HCT116 (cell line): ENCODE measurements at regions not wholly inside any gene's neighbourhood (a gene's known extent, or its start where the extent isn't known, plus 50 kb on each side); places are given as distances from the start of the nearest gene placed in this dataset.

Experiments
- ATAC-seq: fragments of 200-7000 bp; cut with Tn5 transposase; 2 replicates; pipeline ENCODE4 v1.9.1; 2020; ENCODE audit warnings: mild to moderate bottlenecking, moderate library complexity
- BruUV-seq: library from RNA; stranded (reverse); fragments of 400-500 nt; replicated peaks from 2 replicates; lab custom pipeline; 2021; lab: Mats Ljungman, UMichigan
- CTCF ChIA-PET: fragments of 300-600 bp; sonication (Branson Sonifier 250); formaldehyde crosslinking; loops from one replicate; lab custom pipeline; 2021; ENCODE audit warnings: antibody characterized with exemption; lab: Charles Lee
- POLR2A ChIA-PET: fragments of 300-600, 350-600 bp; sonication (Branson Sonifier 250); formaldehyde crosslinking; loops from one replicate; lab custom pipeline; 2021; ENCODE audit warnings: antibody characterized with exemption; lab: Charles Lee
- RAD21 ChIA-PET, 2 experiments: fragments of 300-600 bp; sonication (Branson Sonifier 250); formaldehyde crosslinking; loops; one replicate each; lab custom pipeline; 2023; ENCODE audit warnings: low total read pairs in 2 of 2; ENCODE audit not compliant: uncharacterized antibody in 2 of 2, unreplicated experiment in 2 of 2, low non-redundant PET in 1 of 2; lab: Charles Lee
- DNase-seq: peaks from one replicate; pipeline ENCODE4 v3.0.0-alpha.2; 2010; ENCODE audit warnings: low read depth, low spot score
- H2AFZ ChIP-seq: fragments of 200-600 bp; shearing (Covaris generic), sonication (generic); 2 replicates; pipeline ENCODE4 v1.6.1; 2017; ENCODE audit warnings: low read depth, mixed run types, mixed read lengths, antibody characterized with exemption, low read length; ENCODE audit not compliant: poor library complexity, severe bottlenecking
- H3K27ac ChIP-seq: 2 replicates; pipeline ENCODE4 v1.5.1; 2012; ENCODE audit warnings: low read depth, low read length
- H3K27me3 ChIP-seq: fragments of 200-600 bp; sonication (generic); 2 replicates; pipeline ENCODE4 v1.6.1; 2016; ENCODE audit warnings: mixed run types, low read length, mixed read lengths; ENCODE audit not compliant: insufficient read depth
- H3K36me3 ChIP-seq, 2 experiments: fragments of 200-500 bp in 1 of 2; fragments of 200-600 bp in 1 of 2; sonication (Bioruptor generic) in 1 of 2; sonication (generic) in 1 of 2; 2 replicates each; pipeline versions ENCODE4 v1.5.1 to v1.6.1; 2014 to 2016; ENCODE audit warnings: low read length in 2 of 2, inconsistent platforms in 1 of 2, mixed read lengths in 1 of 2, mixed run types in 1 of 2; ENCODE audit not compliant: insufficient read depth in 2 of 2, control insufficient read depth in 1 of 2
- H3K4me1 ChIP-seq, 2 experiments: fragments of 200-600 bp in 1 of 2; sonication (generic) in 1 of 2; 2 replicates each; pipeline versions ENCODE4 v1.5.1 to v1.6.1; 2012 to 2017; ENCODE audit warnings: low read length in 2 of 2, inconsistent platforms in 1 of 2, mild to moderate bottlenecking in 1 of 2, mixed read lengths in 1 of 2, mixed run types in 1 of 2, moderate library complexity in 1 of 2; ENCODE audit not compliant: insufficient read depth in 2 of 2, control insufficient read depth in 1 of 2
- H3K4me2 ChIP-seq: fragments of 200-600 bp; sonication (generic); 2 replicates; pipeline ENCODE4 v1.6.1; 2017; ENCODE audit warnings: mixed run types, low read length, mixed read lengths
- H3K4me3 ChIP-seq, 2 experiments: fragments of 200-600 bp in 1 of 2; sonication (generic) in 1 of 2; replicated peaks in 1 of 2; 2 replicates each; pipeline ENCODE4 v1.5.1; 2011 to 2016; ENCODE audit warnings: low read length in 2 of 2, control low read depth in 1 of 2, low read depth in 1 of 2, mild to moderate bottlenecking in 1 of 2, mixed read lengths in 1 of 2, mixed run types in 1 of 2
- H3K79me2 ChIP-seq: fragments of 200-600 bp; sonication (generic); 2 replicates; pipeline ENCODE4 v1.6.1; 2017; ENCODE audit warnings: mild to moderate bottlenecking, mixed run types, low read length, moderate library complexity, mixed read lengths; ENCODE audit not compliant: insufficient read depth
- H3K9ac ChIP-seq: fragments of 200-600 bp; sonication (generic); 2 replicates; pipeline ENCODE4 v1.6.1; 2016; ENCODE audit warnings: low read length, mixed read lengths
- H3K9me2 ChIP-seq: fragments of 200-600 bp; sonication (generic), shearing (Covaris generic); 2 replicates; pipeline ENCODE4 v1.6.1; 2017; ENCODE audit warnings: mixed run types, mild to moderate bottlenecking, moderate library complexity; ENCODE audit not compliant: insufficient read depth
- H3K9me3 ChIP-seq, 2 experiments: fragments of 200-500 bp in 1 of 2; fragments of 200-600 bp in 1 of 2; sonication (Bioruptor generic) in 1 of 2; sonication (generic) in 1 of 2; 2 replicates each; pipeline ENCODE4 v1.6.1; 2014 to 2017; ENCODE audit warnings: low read length in 2 of 2, mixed read lengths in 2 of 2, inconsistent platforms in 1 of 2, low read depth in 1 of 2, mild to moderate bottlenecking in 1 of 2, mixed run types in 1 of 2, moderate library complexity in 1 of 2; ENCODE audit not compliant: control insufficient read depth in 1 of 2, insufficient read depth in 1 of 2
- H4K20me1 ChIP-seq: fragments of 200-600 bp; sonication (generic), shearing (Covaris generic); 2 replicates; pipeline ENCODE4 v1.6.1; 2017; ENCODE audit warnings: mixed run types, mild to moderate bottlenecking, moderate library complexity; ENCODE audit not compliant: insufficient read depth
- CEBPB ChIP-seq: IDR thresholded peaks from 2 replicates; pipeline ENCODE4 v1.6.1; 2012; ENCODE audit warnings: low read depth
- EGR1 ChIP-seq: IDR thresholded peaks from 2 replicates; pipeline ENCODE4 v1.6.1; 2012; ENCODE audit warnings: low read depth
- ELF1 ChIP-seq: IDR thresholded peaks from 2 replicates; pipeline ENCODE4 v1.6.1; 2012; ENCODE audit warnings: low read depth, borderline replicate concordance
- EZH2 ChIP-seq: fragments of 200-600 bp; sonication (generic); IDR thresholded peaks from 2 replicates; pipeline ENCODE4 v1.6.1; 2017; ENCODE audit warnings: antibody characterized with exemption, mixed run types
- EZH2phosphoT487 ChIP-seq: fragments of 200-600 bp; IDR thresholded peaks from 2 replicates; pipeline ENCODE4 v1.6.1; 2018; ENCODE audit warnings: antibody characterized with exemption, borderline replicate concordance
- POLR2A ChIP-seq: IDR thresholded peaks from 2 replicates; pipeline ENCODE4 v1.7.0; 2011; ENCODE audit warnings: borderline replicate concordance; ENCODE audit not compliant: insufficient read depth, insufficient read length; ENCODE audit errors: extremely low read depth
- SIN3A ChIP-seq: IDR thresholded peaks from 2 replicates; pipeline ENCODE4 v1.6.1; 2012; ENCODE audit warnings: low read depth
- SRF ChIP-seq: IDR thresholded peaks from 2 replicates; pipeline ENCODE4 v1.6.1; 2012; ENCODE audit warnings: low read depth
- YY1 ChIP-seq: IDR thresholded peaks from 2 replicates; pipeline ENCODE4 v1.6.1; 2011; ENCODE audit warnings: low read length, low read depth, moderate library complexity, mild to moderate bottlenecking; ENCODE audit not compliant: insufficient replicate concordance; ENCODE audit errors: extremely low read depth
- ZFX ChIP-seq: fragments of 450-650 bp; IDR thresholded peaks from 2 replicates; pipeline ENCODE4 v1.6.1; 2017
- ZNF274 ChIP-seq: fragments of 200-500 bp; sonication (Bioruptor generic); IDR thresholded peaks from 2 replicates; pipeline ENCODE4 v1.6.1; 2014; ENCODE audit warnings: mild to moderate bottlenecking, low read depth, low read length, inconsistent platforms
- intact Hi-C: fragments of 100-400 bp; cut with micrococcal nuclease; formaldehyde crosslinking; loops from 2 replicates; pipeline ENCODE4 v1.10.0; 2022
- TF ChIP-seq, protein P1 (sequence below): IDR thresholded peaks from 2 replicates; pipeline ENCODE4 v1.6.1; 2012
- TF ChIP-seq, protein P2 (sequence below), 3 experiments: fragments of 200-600 bp in 1 of 3; sonication (generic) in 1 of 3; IDR thresholded peaks in 2 of 3; conservative IDR thresholded peaks in 1 of 3; 2 replicates each; pipeline ENCODE4 v1.5.1; 2012 to 2017; ENCODE audit warnings: low read depth in 2 of 3, low read length in 2 of 3, antibody characterized with exemption in 1 of 3, borderline replicate concordance in 1 of 3, control low read depth in 1 of 3, mild to moderate bottlenecking in 1 of 3, mixed read lengths in 1 of 3, mixed run types in 1 of 3, moderate library complexity in 1 of 3; ENCODE audit not compliant: insufficient read depth in 1 of 3
- TF ChIP-seq, protein P3 (sequence below): IDR thresholded peaks from 2 replicates; pipeline ENCODE4 v1.6.1; 2011; ENCODE audit warnings: mild to moderate bottlenecking, low read length, moderate library complexity; ENCODE audit not compliant: insufficient replicate concordance; ENCODE audit errors: extremely low read depth

DNA sequence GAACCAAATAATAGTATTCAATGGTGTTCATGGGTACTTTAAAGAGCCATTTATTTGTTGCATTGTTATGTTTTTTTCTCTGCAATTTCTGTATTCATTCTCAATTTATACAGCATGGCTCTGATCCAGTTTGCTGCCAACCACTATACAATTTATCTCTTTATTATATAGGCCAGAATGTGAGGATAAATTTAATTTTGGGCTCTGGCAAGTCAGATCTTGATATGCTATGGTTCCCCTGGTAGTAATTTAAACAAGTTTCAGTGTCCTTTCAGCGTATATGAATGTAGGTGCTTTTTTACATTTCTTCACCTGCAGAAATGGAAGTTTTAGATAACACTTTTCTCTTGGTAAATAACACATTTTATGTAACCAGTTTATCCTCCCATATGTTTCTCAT lies 1118.0 kb upstream of the SEMA6A start:
- intact Hi-C loops = no loop called here
- H3K27ac ChIP-seq = no peak overlapping the region
- H3K27me3 ChIP-seq = no peaks in the 10 kb centered on the region
- no peaks in the 10 kb centered on the region for H3K9me3 ChIP-seq
- TF ChIP-seq EZH2phosphoT487 (no peak), ELF1 (no peak), ZFX (no peak), SRF (no peak), EZH2 (no peak), YY1 (no peak), EGR1 (no peak), CEBPB (no peak), POLR2A (no peak), SIN3A (no peak), ZNF274 (no peak)
- TF ChIP-seq, protein P1, sequence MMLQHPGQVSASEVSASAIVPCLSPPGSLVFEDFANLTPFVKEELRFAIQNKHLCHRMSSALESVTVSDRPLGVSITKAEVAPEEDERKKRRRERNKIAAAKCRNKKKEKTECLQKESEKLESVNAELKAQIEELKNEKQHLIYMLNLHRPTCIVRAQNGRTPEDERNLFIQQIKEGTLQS = no peak
- TF ChIP-seq, protein P2, sequence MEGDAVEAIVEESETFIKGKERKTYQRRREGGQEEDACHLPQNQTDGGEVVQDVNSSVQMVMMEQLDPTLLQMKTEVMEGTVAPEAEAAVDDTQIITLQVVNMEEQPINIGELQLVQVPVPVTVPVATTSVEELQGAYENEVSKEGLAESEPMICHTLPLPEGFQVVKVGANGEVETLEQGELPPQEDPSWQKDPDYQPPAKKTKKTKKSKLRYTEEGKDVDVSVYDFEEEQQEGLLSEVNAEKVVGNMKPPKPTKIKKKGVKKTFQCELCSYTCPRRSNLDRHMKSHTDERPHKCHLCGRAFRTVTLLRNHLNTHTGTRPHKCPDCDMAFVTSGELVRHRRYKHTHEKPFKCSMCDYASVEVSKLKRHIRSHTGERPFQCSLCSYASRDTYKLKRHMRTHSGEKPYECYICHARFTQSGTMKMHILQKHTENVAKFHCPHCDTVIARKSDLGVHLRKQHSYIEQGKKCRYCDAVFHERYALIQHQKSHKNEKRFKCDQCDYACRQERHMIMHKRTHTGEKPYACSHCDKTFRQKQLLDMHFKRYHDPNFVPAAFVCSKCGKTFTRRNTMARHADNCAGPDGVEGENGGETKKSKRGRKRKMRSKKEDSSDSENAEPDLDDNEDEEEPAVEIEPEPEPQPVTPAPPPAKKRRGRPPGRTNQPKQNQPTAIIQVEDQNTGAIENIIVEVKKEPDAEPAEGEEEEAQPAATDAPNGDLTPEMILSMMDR (IDR thresholded peaks at IDR 0.05 in 2 of 3, conservative IDR thresholded peaks at IDR 0.05 in 1 of 3; ENCODE audit: borderline replicate concordance in 1 of 3, insufficient read depth in 1 of 3, low read depth in 2 of 3, low read length in 2 of 3) = no peak
- TF ChIP-seq, protein P3, sequence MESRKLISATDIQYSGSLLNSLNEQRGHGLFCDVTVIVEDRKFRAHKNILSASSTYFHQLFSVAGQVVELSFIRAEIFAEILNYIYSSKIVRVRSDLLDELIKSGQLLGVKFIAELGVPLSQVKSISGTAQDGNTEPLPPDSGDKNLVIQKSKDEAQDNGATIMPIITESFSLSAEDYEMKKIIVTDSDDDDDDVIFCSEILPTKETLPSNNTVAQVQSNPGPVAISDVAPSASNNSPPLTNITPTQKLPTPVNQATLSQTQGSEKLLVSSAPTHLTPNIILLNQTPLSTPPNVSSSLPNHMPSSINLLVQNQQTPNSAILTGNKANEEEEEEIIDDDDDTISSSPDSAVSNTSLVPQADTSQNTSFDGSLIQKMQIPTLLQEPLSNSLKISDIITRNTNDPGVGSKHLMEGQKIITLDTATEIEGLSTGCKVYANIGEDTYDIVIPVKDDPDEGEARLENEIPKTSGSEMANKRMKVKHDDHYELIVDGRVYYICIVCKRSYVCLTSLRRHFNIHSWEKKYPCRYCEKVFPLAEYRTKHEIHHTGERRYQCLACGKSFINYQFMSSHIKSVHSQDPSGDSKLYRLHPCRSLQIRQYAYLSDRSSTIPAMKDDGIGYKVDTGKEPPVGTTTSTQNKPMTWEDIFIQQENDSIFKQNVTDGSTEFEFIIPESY = no peak
- no peak overlapping the region for H3K4me3 ChIP-seq
- H3K4me1 ChIP-seq = no peaks in the 10 kb centered on the region
- DNase-seq (no peak), ATAC-seq (no peak)
- ChIA-PET POLR2A (no interaction called here), CTCF (no interaction called here), RAD21 (no interaction called here)
- H3K36me3 ChIP-seq = no peaks in the 10 kb centered on the region
- no peaks in the 10 kb centered on the region for H3K9me2 ChIP-seq
- no peak overlapping the region for H2AFZ ChIP-seq
- no peak overlapping the region for H3K4me2 ChIP-seq
- no TSS peak for BruUV-seq
- H3K9ac ChIP-seq = no peak overlapping the region
- no peaks in the 10 kb centered on the region for H3K79me2 ChIP-seq
- H4K20me1 ChIP-seq = no peaks in the 10 kb centered on the region
